ENCODE measurements at regions not wholly inside any gene's neighbourhood (a gene's known extent, or its start where the extent isn't known, plus 50 kb on each side); places are given as distances from the start of the nearest gene placed in this dataset.
"Not testable (repeated sequence)": the region's sequence is repeated elsewhere in the genome, so short reads cannot be mapped to it uniquely, and the experiment has no call there.

DNA sequence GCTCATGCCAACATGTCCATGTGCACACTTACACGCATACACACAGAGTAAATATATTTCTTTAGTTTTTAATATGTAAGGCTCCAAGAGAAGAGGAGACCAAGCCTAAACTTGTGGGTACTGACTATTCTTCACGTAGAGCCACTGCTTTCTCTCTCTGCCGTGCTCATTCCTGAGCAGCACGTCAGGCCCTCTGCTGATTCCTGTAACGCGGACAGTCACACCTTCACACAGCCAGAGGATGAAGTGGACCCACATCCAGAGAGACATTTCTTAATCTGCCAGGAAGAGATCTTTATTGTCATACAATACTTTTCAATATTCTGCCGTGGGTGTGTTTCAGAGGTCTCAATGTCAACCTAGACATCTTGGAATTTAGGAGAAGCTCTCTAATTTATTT, 560.7 kb downstream of the STK39 start:
- DNase-seq (ENCODE audit: low read depth in 2 of 2) = no peak

GRCh38 chr2:167681234-167682015, 566.0 kb downstream of the STK39 start:
- no peak for DNase-seq (ENCODE audit: low read depth in 2 of 2)

- no peak for DNase-seq (ENCODE audit: low read depth in 2 of 2)
These were observed 569.2 kb downstream of the STK39 start for GRCh38 chr2:167678158-167678557.

DNA sequence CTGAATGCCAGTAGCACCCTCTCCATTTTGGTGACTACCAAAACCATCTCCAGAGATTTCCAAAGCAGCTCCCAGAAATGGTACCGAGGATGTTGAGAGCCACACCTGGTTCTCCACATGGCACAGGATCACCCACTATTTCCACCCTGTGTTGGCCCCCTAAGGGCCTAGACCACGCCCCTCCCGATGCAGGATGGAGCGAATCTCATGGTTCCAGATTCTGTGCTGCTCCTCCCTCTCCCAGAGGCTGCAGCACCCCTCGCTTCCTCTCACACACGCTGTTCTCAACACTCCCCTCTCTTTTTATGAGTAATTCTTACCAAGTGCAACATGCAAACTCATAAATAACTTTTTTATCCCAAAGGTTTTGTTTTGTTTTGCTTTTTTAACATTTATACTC, 571.5 kb downstream of the STK39 start:
- DNase-seq (ENCODE audit: low read depth in 2 of 2) = no peak

DNA sequence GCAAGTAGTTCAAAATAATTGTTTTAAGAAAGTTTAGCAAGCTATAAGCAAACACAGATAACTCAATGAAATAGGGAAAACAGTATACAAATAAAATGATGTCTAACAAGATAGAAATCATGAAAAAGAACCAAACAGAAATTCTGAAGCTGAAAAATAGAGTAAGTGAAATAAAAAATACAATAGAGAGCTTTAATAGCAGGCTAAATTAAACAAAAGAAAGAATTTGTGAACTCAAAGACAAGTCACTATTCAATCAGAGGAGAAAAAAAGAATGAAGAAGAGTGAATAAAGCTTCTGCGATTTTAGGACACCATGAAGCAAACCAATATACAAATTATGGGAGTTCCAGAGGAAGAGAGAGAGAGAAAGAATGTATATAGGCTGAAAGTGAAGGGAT, 576.8 kb downstream of the STK39 start:
- DNase-seq (ENCODE audit: low read depth in 2 of 2) = no peak

GRCh38 chr2:167653131-167653530, 594.3 kb downstream of the STK39 start:
- DNase-seq (ENCODE audit: low read depth in 2 of 2) = no peak

GRCh38 chr2:167652401-167652800, 595.0 kb downstream of the STK39 start:
- no peak for DNase-seq (ENCODE audit: low read depth in 2 of 2)

DNA sequence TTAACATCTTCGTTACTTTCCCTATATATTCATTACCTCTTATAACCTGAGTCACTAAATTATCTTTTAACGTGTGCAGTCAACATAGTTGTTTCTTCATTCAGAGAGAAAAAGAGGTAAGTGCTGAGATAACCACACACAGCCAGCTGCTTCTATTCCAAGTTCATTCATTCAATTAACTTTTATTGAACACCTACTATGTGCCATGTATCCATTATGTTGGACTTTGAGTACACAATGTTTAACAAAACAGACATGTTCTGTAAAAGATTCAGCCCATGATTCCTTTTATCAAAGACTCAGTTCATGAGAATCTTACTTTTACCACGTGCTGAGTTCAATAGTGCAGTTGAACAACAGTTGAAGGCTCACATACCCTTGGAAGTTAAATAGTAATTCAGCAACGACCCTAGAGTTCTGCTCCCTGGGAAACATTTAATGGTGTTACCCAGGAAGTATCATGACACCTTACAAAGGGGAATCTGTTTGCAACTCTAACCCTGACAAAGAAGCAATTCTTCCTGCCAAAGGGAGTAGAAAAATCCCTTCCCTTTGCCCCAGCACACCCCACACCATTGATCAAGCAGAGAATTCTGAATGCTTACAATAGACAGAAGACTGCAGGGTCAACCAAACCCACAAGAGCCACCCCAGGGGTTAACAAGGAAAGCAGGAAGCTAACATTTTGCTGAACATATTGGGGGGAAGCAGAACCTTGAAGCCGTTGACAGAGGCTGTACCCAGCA, 595.8 kb downstream of the STK39 start:
- no peak for DNase-seq (ENCODE audit: low read depth in 2 of 2)

GRCh38 chr2:167646557-167646956, 600.8 kb downstream of the STK39 start:
- no peak for DNase-seq (ENCODE audit: low read depth in 2 of 2)

DNA sequence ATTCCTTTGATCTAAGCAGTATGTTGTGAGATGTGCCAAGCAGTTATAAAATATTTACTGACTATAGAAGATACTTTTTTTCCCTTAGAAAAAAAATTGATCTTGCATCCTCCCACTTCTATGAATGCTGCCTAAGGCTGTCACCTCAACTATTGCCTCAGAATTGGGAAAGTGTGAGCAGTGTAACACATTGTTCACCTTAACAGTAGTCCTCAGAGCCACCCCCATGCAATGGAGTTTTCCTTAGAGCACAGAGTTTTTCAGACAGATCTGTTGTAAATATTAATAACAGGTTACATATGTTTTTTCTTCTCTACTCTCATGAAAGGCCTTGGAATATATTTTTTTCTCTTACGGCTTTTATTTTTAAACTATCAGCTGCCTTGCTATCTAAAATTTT, 607.3 kb downstream of the STK39 start:
- no peak for DNase-seq (ENCODE audit: low read depth in 2 of 2)

GRCh38 chr2:167637741-167638140, 609.7 kb downstream of the STK39 start:
- DNase-seq (ENCODE audit: low read depth in 2 of 2) = no peak

- DNase-seq (ENCODE audit: low read depth in 2 of 2) = not testable (repeated sequence)
These were observed 615.1 kb downstream of the STK39 start for GRCh38 chr2:167632271-167632670.

GRCh38 chr2:167626961-167627360, 620.4 kb downstream of the STK39 start:
- DNase-seq (ENCODE audit: low read depth in 2 of 2) = no peak

DNA sequence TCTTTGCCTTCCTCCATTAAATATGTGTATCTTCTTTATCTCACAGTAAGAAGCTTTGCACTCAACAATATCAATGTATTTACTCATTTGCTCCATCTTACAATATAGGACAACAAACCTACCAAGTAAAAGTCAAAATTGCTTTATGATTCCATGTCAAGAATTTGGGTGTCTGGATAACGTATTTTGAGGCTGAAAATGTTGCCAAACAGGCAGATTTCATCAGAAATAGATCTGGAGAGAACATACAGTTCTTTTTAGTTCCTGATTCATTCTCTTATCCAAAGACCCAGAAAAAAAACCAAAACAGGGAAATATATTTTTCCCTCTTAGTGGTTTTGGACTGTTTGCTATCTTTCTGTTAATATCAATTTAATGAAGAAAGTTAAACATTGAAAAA, 621.1 kb downstream of the STK39 start:
- no peak for DNase-seq (ENCODE audit: low read depth in 2 of 2)

GRCh38 chr2:167616997-167617396, 630.4 kb downstream of the STK39 start:
- no peak for DNase-seq (ENCODE audit: low read depth in 2 of 2)

DNA sequence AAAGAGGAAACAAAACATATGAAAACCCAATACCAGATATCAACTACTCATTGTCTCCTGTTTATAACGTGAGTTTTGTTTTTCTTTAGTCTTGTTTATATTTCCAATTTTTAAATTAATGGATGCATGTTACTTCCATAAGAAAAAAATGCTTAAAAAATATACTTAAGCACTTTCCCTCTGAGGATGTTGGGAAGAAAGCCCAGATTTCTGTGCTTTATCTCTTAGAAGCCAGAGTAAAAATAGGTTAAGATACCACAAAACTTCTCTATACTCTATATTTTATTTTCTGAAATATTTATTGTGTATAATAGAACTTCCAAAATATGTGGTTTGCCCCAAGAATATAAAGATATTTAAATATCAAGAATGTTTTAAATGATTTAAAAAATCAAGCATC, 633.9 kb downstream of the STK39 start:
- no peak for DNase-seq (ENCODE audit: low read depth in 2 of 2)

DNA sequence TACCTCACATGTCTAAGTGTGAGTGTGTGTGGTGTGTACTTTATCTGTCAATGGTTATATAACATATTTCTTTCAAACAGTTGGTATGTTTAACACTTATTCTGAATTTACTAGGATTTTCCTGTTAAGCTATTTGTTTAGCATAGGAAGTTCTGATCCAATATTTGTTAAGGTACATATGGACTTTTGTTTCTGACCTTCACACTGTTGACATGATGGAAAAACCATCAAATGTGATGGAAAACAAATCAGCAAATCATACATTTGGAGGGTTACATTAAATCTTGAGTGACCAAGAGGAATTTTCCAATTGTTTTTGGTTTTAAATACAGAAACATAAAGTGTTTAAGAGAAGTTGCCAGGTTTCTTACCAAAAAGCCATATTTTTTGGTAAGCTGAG, 638.9 kb downstream of the STK39 start:
- DNase-seq (ENCODE audit: low read depth in 2 of 2) = no peak

GRCh38 chr2:167607731-167608130, 639.7 kb downstream of the STK39 start:
- DNase-seq (ENCODE audit: low read depth in 2 of 2) = no peak

GRCh38 chr2:167607211-167607610, 640.2 kb downstream of the STK39 start:
- no peak for DNase-seq (ENCODE audit: low read depth in 2 of 2)

DNA sequence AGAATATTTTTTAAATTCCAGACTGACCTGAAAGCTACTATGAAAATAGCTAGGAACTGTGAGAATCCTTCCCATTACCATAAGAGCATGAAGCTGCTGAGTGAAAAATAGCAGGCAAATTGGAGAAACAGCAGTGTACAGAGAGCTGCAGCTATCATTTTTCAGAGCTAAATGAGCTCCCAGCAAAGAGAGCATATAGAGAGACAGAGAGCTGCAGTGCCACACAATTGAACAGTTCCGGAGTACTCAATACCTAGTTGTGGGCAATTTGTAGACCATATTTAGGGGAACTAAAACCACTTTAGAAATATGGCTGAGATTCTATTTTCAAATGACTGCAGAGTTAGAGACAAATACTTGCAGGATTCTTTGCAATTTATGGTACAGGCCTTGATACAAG, 645.3 kb downstream of the STK39 start:
- DNase-seq (ENCODE audit: low read depth in 2 of 2) = no peak

DNA sequence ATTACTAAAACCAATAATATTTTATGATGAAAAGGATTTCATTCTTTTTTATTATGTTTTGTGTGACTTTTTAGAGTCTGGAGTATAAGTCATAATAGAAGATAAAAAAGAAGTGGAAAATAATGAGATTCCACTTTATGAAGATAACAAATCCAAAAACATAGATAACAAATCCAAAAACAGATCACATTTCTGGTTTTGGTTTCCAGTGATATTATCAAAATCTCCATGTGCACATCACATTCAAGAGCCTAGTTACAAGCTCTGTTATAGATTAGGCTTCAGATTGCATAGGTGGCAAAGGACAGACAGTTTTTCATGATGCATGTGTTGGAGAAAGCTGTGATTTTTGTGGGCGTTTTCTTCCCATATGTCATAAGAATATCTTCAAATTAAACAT, 648.2 kb downstream of the STK39 start:
- DNase-seq (ENCODE audit: low read depth in 2 of 2) = no peak

GRCh38 chr2:167595839-167596471, 651.4 kb downstream of the STK39 start:
- no peak for DNase-seq (ENCODE audit: low read depth in 2 of 2)

- DNase-seq (ENCODE audit: low read depth in 2 of 2) = no peak
These were observed 652.4 kb downstream of the STK39 start for GRCh38 chr2:167595021-167595420.

All from lung microvascular endothelial cell (primary cell).